ENCODE measurements at regions not wholly inside any gene's neighbourhood (a gene's known extent, or its start where the extent isn't known, plus 50 kb on each side); places are given as distances from the start of the nearest gene placed in this dataset.

DNA sequence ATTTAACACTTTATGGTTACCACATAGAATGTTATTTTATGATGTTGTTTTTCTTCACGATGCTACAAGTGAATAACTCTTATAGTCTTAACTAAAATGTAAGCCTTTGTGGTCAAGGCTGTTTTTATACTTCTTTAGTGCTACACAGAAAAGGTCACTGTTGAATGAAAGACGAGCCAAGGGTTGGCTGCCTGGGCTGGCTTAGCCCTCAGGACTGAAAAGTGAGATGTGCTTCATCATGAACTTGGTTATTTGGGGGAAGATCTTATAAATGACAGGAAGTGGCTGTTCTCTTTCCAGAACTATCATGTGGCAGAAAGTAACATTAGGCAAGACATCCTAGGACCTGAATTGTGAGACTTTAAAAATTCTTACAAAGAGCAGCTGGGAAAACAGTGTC lies 404.0 kb downstream of the BTBD3 start:
- no peak overlapping the region for H3K9ac ChIP-seq (ENCODE audit: insufficient read depth in 1 of 2, low read depth in 2 of 2, low read length in 2 of 2)
- in situ Hi-C loops (cut with MboI) (no loop called here), intact Hi-C loops (cut with micrococcal nuclease) (no loop called here)
- no peaks in the 10 kb centered on the region for H3K79me2 ChIP-seq (ENCODE audit: control insufficient read depth, insufficient read depth, low read length)
- H3K27ac ChIP-seq (ENCODE audit: extremely low read depth, low read depth, low read length) = no peak overlapping the region
- FAIRE-seq = no peak
- H3K9me3 ChIP-seq (replicated peaks; ENCODE audit: control insufficient read depth, insufficient read depth, low read depth, low read length) = no peaks in the 10 kb centered on the region; the same call in 1 of the 2 replicates
- TF ChIP-seq TCF7L2 (IDR thresholded peaks at IDR 0.05; ENCODE audit: low read depth, low read length) (no peak), ZNF263 (CRISPR knock-in tag; IDR thresholded peaks at IDR 0.05; ENCODE audit: borderline replicate concordance) (no peak), TBP (optimal IDR thresholded peaks at IDR 0.05; ENCODE audit: low read depth, low read length) (no peak), SAFB (IDR thresholded peaks at IDR 0.05; ENCODE audit: borderline replicate concordance, low read depth, low read length) (no peak), ZNF311 (CRISPR knock-in tag; IDR thresholded peaks at IDR 0.05) (no peak), ETV1 (tag; conservative IDR thresholded peaks at IDR 0.05; ENCODE audit: low read depth) (no peak), TGIF2 (CRISPR knock-in tag; IDR thresholded peaks at IDR 0.05) (no peak), MYNN (IDR thresholded peaks at IDR 0.05) (no peak), MYNN (CRISPR knock-in tag; IDR thresholded peaks at IDR 0.05) (no peak), PHF8 (IDR thresholded peaks at IDR 0.05; ENCODE audit: borderline replicate concordance, low read length) (no peak), SMC3 (conservative IDR thresholded peaks at IDR 0.05; ENCODE audit: insufficient read depth, low read depth, low read length) (no peak), SREBF2 (CRISPR knock-in tag; IDR thresholded peaks at IDR 0.05) (no peak), PTRF (tag; IDR thresholded peaks at IDR 0.05) (no peak)
- H3K27me3 ChIP-seq (ENCODE audit: control insufficient read depth in 2 of 2, insufficient read depth in 2 of 2, low read length in 2 of 2) = no peaks in the 10 kb centered on the region
- no peaks in the 10 kb centered on the region for H3K4me1 ChIP-seq (replicated peaks in 1 of 2; ENCODE audit: control insufficient read depth in 2 of 2, insufficient read depth in 2 of 2, low read length in 2 of 2)
- no TSS peak for BruUV-seq (replicated peaks)
- no peak overlapping the region for H2AFZ ChIP-seq (ENCODE audit: low read depth, low read length)
- H3K36me3 ChIP-seq (ENCODE audit: control insufficient read depth, insufficient read depth, low read length) = no peaks in the 10 kb centered on the region
- no peak overlapping the region for H3K4me2 ChIP-seq (ENCODE audit: insufficient read depth, low read length)
- WGBS (ENCODE audit: insufficient coverage, low coverage, missing lambda C conversion rate) = 0% methylated on average over 2 of the region's 2 CpGs
- H4K20me1 ChIP-seq (replicated peaks; ENCODE audit: control insufficient read depth, insufficient read depth, low read length) = no peaks in the 10 kb centered on the region
- ChIA-PET CTCF (ENCODE audit: low intra/inter-chr PET ratio) (no interaction called here), POLR2A (no interaction called here)
- no peak for ATAC-seq
- no peak for DNase-seq (ENCODE audit: extremely low read depth in 1 of 4, low spot score in 3 of 4)
- no peak overlapping the region for H3K4me3 ChIP-seq
- no peaks in the 10 kb centered on the region for H3K9me1 ChIP-seq (ENCODE audit: control insufficient read depth, insufficient read depth, low read length)
